HL-60 (cell line): ENCODE measurements at regions not wholly inside any gene's neighbourhood (a gene's known extent, or its start where the extent isn't known, plus 50 kb on each side); places are given as distances from the start of the nearest gene placed in this dataset.

Source experiments
- POLR2AphosphoS5 ChIP-seq: IDR thresholded peaks from 2 replicates; pipeline ENCODE4 v1.6.1; 2012; ENCODE audit warnings: low read depth
- REST ChIP-seq: IDR thresholded peaks from 2 replicates; pipeline ENCODE4 v1.6.1; 2012; ENCODE audit warnings: low read depth; ENCODE audit not compliant: insufficient replicate concordance
- SPI1 ChIP-seq: IDR thresholded peaks from 2 replicates; pipeline ENCODE4 v1.6.1; 2012; ENCODE audit warnings: low read depth, mild to moderate bottlenecking, borderline replicate concordance

DNA sequence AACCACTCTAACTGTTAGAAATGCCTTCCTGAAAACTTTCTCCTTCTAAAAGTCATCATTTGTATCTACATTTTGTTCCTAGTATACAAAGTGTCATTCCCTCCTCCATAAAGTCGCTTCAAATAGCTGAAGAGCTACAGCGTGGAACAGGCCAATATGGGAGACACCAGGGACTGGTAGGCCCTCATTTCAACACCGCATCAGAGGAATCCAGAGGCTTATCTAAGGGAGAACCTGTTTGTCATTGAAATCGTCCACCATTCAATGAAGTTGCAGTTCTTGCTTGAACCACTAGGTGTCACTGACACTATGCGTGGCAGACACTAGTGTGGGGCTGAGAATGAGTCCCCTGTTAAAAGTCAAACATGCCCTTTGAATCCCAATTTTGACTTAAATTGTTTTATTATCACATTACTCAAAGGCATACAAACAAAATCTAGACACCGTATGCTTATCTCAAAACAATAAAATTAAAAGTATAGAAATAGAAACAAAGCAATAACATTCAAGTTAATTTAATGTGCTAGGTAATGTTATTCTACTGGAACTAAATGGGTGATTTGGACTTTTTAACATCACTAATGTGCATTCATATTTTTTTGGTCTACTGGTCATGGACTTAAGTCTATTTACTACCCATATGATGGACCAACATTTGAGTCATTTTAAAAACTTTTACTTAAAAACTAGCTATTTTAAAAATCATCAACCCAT, 182.3 kb downstream of the FCRL5 start:
- no peak for TF ChIP-seq POLR2AphosphoS5
- TF ChIP-seq REST: no peak
- no peak for TF ChIP-seq SPI1
